Thyroid gland (tissue), 4 donors: ENCODE measurements at regions not wholly inside any gene's neighbourhood (a gene's known extent, or its start where the extent isn't known, plus 50 kb on each side); places are given as distances from the start of the nearest gene placed in this dataset.

Experiments
- DNase-seq, 2 donors: peaks; one replicate each; pipeline ENCODE4 v3.0.0-alpha.2; 2019
- H3K27ac ChIP-seq, 3 donors: fragments of 200-600 bp; sonication (generic); 1 replicate in 2 of 3; 2 replicates in 1 of 3; pipeline ENCODE4 v1.5.1; 2016 to 2019; ENCODE audit warnings: mild to moderate bottlenecking in 1 of 3, moderate library complexity in 1 of 3
- H3K27me3 ChIP-seq: fragments of 200-600 bp; sonication (generic); one replicate; pipeline ENCODE4 v1.5.1; 2019
- H3K36me3 ChIP-seq, 2 donors: fragments of 200-600 bp; sonication (generic); one replicate each; pipeline ENCODE4 v1.5.1; 2016 to 2019
- H3K4me1 ChIP-seq, 2 donors: fragments of 200-600 bp; sonication (generic); one replicate each; pipeline ENCODE4 v1.5.1; 2017 to 2019
- H3K4me3 ChIP-seq, 3 donors: fragments of 200-600 bp; sonication (generic); replicated peaks in 1 of 3; 1 replicate in 2 of 3; 2 replicates in 1 of 3; pipeline ENCODE4 v1.5.1; 2016; ENCODE audit warnings: mild to moderate bottlenecking in 1 of 3
- H3K9me3 ChIP-seq: fragments of 200-600 bp; sonication (generic); one replicate; pipeline ENCODE4 v1.5.1; 2017
- POLR2A ChIP-seq, 2 donors: fragments of 450-650 bp; IDR thresholded peaks; one replicate each; pipeline ENCODE4 v1.6.1; 2017; ENCODE audit warnings: antibody characterized with exemption in 2 of 2, mild to moderate bottlenecking in 2 of 2, moderate library complexity in 1 of 2
- WGBS, 2 donors: methylation state at CpG; one replicate each; pipeline ENCODE4 v1.1.5; 2017; 5-methylcytosine and 5-hydroxymethylcytosine counted together
- intact Hi-C: fragments of 100-400 bp; cut with DNase I; formaldehyde crosslinking; loops from one replicate; pipeline ENCODE4 v1.15.1; 2023
- TF ChIP-seq, protein P1 (sequence below), 6 experiments: fragments of 200-600 bp in 3 of 6; fragments of 450-650 bp in 3 of 6; sonication (generic) in 3 of 6; IDR thresholded peaks; one replicate each; pipeline ENCODE4 v1.5.1; 2016 to 2019; ENCODE audit warnings: antibody characterized with exemption in 6 of 6, mild to moderate bottlenecking in 2 of 6, inconsistent platforms in 1 of 6, moderate library complexity in 1 of 6

DNA sequence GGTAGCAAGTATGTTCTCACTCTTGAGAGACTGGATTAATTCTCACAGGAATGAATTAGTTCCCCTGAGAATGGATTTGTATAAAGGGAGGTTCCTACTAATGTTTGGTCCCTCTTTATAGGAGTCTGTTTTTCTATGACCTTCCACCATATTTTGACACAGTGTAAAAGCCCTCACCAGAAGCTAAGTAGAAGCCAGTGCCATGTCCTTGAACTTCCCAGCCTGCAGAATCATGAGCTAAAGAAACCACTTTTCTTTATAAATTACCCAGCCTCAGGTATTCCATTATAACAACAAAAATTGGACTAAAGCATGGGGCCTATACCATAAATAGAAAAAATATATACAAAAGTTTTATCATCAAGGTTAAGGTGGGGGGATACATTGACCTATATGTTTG, 227.9 kb upstream of the DTNA start:
- H3K27me3 ChIP-seq = no peaks in the 10 kb centered on the region
- no peak overlapping the region for H3K27ac ChIP-seq
- H3K9me3 ChIP-seq = no peaks in the 10 kb centered on the region
- H3K36me3 ChIP-seq = no peaks in the 10 kb centered on the region
- DNase-seq = no peak
- TF ChIP-seq, protein P1, sequence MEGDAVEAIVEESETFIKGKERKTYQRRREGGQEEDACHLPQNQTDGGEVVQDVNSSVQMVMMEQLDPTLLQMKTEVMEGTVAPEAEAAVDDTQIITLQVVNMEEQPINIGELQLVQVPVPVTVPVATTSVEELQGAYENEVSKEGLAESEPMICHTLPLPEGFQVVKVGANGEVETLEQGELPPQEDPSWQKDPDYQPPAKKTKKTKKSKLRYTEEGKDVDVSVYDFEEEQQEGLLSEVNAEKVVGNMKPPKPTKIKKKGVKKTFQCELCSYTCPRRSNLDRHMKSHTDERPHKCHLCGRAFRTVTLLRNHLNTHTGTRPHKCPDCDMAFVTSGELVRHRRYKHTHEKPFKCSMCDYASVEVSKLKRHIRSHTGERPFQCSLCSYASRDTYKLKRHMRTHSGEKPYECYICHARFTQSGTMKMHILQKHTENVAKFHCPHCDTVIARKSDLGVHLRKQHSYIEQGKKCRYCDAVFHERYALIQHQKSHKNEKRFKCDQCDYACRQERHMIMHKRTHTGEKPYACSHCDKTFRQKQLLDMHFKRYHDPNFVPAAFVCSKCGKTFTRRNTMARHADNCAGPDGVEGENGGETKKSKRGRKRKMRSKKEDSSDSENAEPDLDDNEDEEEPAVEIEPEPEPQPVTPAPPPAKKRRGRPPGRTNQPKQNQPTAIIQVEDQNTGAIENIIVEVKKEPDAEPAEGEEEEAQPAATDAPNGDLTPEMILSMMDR (IDR thresholded peaks at IDR 0.05) = no peak
- TF ChIP-seq POLR2A (IDR thresholded peaks at IDR 0.05) = no peak
- H3K4me3 ChIP-seq = no peak overlapping the region
- intact Hi-C loops = no loop called here
- H3K4me1 ChIP-seq = no peaks in the 10 kb centered on the region

- H3K9me3 ChIP-seq = no peaks in the 10 kb centered on the region
- WGBS, 2 donors = 87 to 88% methylated on average over 3 of the region's 3 CpGs
- no peak for DNase-seq
- no peaks in the 10 kb centered on the region for H3K4me1 ChIP-seq
- TF ChIP-seq, protein P1 (IDR thresholded peaks at IDR 0.05) = no peak
- no peak for TF ChIP-seq POLR2A (IDR thresholded peaks at IDR 0.05)
- no peak overlapping the region for H3K4me3 ChIP-seq
- H3K27ac ChIP-seq = no peak overlapping the region
- H3K36me3 ChIP-seq = no peaks in the 10 kb centered on the region
- no peaks in the 10 kb centered on the region for H3K27me3 ChIP-seq
- intact Hi-C loops = no loop called here
Observed at GRCh38 chr18:34483198-34483597, 226.9 kb upstream of the DTNA start.

GRCh38 chr18:34491719-34492118, 218.4 kb upstream of the DTNA start:
- H3K27ac ChIP-seq = no peak overlapping the region
- no peak for DNase-seq
- 70 to 84% methylated on average over 2 of the region's 2 CpGs for WGBS, 2 donors
- H3K4me1 ChIP-seq = no peaks in the 10 kb centered on the region
- H3K9me3 ChIP-seq = no peaks in the 10 kb centered on the region
- no peak for TF ChIP-seq POLR2A (IDR thresholded peaks at IDR 0.05)
- TF ChIP-seq, protein P1 (IDR thresholded peaks at IDR 0.05) = no peak
- intact Hi-C loops = no loop called here
- no peak overlapping the region for H3K4me3 ChIP-seq
- no peaks in the 10 kb centered on the region for H3K36me3 ChIP-seq
- no peaks in the 10 kb centered on the region for H3K27me3 ChIP-seq

GRCh38 chr18:34492652-34493051, 217.4 kb upstream of the DTNA start:
- TF ChIP-seq, protein P1 (IDR thresholded peaks at IDR 0.05) = no peak
- no peak for TF ChIP-seq POLR2A (IDR thresholded peaks at IDR 0.05)
- Histone ChIP-seq H3K4me1 (no peaks in the 10 kb centered on the region), H3K27me3 (no peaks in the 10 kb centered on the region), H3K27ac (peak overlapping the region; percentile 90 to 96 (median 92)), H3K36me3 (no peaks in the 10 kb centered on the region), H3K9me3 (no peaks in the 10 kb centered on the region), H3K4me3 (peak overlapping the region in 2 of 3 donors; percentile 46 to 65)
- DNase-seq = no peak
- intact Hi-C loops = no loop called here

DNA sequence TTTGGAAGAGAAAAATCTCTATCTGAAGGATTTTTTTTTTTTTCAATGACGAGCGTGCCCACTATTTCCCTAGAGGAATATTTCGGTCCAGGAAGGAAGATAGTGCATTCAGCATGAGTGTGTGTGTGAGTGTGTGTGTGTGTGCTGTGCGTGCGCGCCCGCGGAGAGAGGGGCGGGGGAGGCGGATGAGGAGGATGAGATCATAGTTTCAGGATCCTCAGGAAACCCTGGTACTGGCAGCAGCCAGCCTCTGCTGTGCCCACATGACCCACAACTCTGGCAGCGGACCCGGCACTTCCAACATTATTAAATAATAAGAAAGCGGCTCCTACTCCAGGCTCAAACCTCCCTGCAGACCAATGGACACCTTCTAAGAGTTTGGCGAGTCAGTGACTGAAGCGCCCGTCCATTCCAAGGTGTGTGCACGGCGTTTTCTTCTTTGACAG, 217.0 kb upstream of the DTNA start:
- H3K4me1 ChIP-seq = no peaks in the 10 kb centered on the region
- DNase-seq = peak; percentile 93
- WGBS, 2 donors = 0 to 3% methylated on average over 13 to 17 of the region's 18 CpGs
- H3K27me3 ChIP-seq = no peaks in the 10 kb centered on the region
- peak overlapping the region; percentile 90 to 96 (median 92) for H3K27ac ChIP-seq
- no peaks in the 10 kb centered on the region for H3K36me3 ChIP-seq
- peak overlapping the region; percentile 6 to 65 (median 46) for H3K4me3 ChIP-seq
- no peaks in the 10 kb centered on the region for H3K9me3 ChIP-seq
- intact Hi-C loops = no loop called here
- TF ChIP-seq, protein P1 (IDR thresholded peaks at IDR 0.05) = peak in 1 of 6 experiments; percentile 16
- TF ChIP-seq POLR2A (IDR thresholded peaks at IDR 0.05) = peak in 1 of 2 donors; percentile 60
